HG03342 (cell line): ENCODE measurements at regions not wholly inside any gene's neighbourhood (a gene's known extent, or its start where the extent isn't known, plus 50 kb on each side); places are given as distances from the start of the nearest gene placed in this dataset.
"Not testable (repeated sequence)": the region's sequence is repeated elsewhere in the genome, so short reads cannot be mapped to it uniquely, and the experiment has no call there.

Source experiments
- ATAC-seq: cut with Tn5 transposase; IDR thresholded peaks from one replicate; pipeline ENCODE4 v1.9.1; 2021; ENCODE audit warnings: mild to moderate bottlenecking, moderate library complexity; ENCODE audit not compliant: unreplicated experiment

DNA sequence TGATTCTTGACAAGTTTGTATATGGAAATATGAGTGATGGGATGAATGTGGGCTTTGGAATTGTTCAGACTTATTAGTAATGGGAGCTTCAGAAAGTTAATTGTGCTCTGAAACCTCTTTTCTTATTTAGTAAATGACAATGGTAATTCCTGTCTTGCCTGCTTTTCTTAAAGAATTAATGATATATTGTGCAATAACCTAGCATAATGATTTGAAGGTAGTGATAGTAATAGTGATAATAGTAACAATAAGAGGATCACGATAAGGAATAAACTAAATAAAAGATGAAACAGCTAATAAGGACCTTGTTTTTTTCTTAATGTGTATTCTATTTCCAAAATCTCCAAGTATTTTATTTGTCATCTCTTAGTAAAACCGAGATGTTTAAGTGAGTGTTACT lies 245.0 kb upstream of the CPHXL start:
- no peak for ATAC-seq

DNA sequence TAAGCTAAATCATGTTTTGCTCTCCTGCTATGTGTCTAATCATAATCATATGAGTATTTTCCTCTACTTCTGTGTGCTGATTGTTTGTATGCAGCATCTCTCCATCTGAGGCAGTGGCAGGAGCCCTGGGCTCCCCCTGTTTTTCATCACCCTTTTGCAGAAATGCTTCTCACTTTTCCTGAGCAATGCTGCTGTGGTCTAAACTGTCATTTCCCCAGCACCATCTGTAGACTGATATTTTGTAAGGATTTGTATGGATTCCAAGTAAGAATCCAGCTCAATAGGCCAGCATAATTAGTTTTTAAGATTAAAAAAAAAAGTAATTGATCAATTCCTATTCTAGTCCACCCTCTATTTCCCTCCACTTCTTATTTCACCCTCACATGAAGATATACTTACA lies 257.0 kb upstream of the CPHXL start:
- ATAC-seq = no peak

DNA sequence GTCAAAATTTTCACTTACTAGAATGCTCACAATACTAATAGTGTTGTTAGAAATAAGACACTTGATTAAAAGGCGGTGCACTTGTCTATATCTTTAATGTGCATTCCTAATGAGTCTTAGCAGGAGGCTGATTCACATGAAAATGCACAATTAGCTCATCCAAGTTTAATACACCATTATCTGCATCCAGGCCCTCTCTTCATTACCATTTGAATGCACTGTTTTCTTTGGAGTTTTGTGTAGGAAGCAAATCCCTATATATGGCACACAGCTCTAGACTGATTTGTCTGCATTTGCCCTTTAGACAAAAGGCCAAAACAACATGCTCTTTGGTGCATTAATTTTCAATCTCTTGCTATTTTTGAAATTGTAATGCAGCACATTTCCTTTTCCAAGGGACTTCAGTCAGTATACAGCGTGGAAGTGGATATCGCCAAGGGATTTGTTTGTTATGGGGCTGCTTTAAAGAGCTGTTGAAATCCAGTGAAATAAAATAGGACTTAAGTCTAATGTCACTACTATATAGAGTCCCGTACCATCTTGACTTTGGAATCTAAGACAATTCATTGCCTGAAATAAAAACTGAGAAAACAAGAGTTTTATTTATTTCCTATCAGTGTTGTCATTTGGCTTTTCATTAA lies 257.6 kb upstream of the CPHXL start:
- no peak for ATAC-seq

DNA sequence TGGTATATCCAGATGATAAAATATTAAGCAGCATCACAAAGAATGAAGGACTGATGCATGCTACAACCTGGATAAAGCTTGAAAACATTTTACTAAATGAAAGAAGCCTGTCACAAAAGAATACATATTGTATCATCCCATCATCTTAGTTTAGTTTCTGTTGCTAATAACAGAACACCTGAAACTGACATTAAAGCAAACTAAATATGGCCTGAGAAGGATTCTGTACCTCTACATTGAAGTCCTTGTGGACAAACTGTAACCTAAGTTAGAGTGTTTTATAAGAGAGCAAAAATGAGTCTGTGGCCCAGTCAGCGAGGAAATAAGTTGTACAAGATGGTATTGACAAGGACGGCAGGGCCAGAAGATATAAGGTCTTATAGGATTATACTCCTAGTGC lies 261.0 kb upstream of the CPHXL start:
- no peak for ATAC-seq

DNA sequence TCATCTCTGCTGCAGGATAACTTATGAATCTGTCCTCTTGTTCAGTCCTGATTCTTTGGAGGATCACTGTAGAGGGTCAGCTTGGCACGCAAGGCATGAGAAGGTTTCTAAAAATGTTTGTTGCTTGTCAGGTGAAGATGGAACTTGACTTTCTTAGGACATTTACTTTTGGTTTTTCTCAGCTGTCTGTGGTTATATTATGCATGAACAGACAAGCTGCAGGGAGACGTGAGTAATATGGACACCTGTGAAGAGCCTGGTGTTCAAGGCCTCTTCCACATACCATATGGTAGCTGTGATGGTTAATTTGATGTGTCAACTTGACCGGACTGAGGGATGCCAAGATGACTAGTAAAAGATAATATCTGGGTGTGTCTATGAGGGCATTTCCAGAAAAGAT lies 270.2 kb upstream of the CPHXL start:
- no peak for ATAC-seq

DNA sequence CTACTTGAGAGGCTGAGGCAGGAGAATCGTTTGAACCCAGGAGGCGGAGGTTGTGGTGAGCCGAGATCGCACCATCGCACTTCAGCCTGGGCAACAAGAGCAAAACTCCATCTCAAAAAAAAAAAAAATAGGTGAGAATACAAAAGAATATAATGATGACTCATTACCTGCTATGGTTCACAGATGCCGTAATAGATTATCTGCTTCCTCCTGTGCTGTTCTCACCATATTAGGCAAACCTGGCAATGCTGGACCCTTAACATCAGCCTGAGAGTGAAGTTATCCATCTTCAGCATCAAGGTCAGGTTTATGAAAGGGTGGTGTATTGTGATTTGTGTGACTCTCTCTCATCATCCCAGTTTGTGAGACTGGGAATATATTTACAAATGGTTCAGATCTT lies 271.3 kb upstream of the CPHXL start:
- ATAC-seq = no peak

DNA sequence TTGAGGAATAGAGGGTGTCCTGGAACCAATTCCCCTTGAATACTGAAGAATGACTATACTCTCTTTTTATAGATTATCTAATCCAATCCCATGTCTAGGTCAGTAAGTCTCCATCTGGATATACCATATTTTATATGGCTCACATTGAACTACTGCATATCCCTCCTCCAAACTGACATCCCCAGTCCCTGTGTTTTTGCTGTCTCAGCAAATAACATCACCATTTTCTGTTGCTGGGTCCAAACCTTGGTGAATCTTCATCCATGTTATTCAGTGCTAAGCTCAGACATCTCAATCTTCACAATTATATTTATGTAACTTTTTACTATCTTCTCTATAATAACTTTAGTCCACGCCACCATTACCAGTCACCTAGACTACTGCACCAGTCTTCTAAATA lies 269.6 kb upstream of the CNTNAP4 start:
- ATAC-seq = no peak

DNA sequence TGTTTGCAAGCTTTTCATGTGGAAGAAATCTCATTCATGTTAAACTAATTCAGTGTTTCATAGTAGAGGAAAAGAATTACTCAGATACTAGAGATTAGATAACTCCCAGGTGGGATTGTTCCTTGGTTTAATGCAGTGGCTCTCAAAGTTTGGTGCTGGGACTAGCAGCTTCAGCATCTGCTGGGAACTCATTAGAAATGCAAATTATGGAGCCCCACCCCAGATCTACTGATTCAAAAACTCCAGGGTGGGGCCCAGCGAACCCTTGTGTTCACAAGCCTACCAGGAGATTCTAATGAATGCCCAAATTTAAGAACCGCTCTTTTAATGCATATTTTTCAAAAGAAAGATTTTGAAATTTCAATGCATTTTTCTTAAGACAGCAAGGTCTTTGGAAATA lies 253.4 kb upstream of the CNTNAP4 start:
- ATAC-seq = no peak

DNA sequence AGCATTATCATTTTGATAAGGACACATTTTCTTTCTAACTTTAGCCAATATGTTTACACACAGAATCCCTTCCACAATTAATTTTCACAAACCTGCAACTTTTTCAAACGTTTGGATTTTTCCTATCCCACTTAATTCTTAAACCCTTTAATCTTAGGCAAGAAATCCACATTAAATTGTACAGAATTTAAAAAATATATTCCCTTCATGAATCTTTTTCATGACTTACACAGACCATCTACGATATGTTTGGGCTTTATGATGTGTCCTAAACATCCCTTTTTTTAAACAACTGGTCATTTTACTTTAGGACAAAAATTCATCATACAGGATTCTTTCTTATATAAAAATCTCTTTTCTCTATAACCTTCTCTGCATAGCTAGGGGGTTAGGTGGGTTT lies 241.5 kb upstream of the CNTNAP4 start:
- no peak for ATAC-seq

DNA sequence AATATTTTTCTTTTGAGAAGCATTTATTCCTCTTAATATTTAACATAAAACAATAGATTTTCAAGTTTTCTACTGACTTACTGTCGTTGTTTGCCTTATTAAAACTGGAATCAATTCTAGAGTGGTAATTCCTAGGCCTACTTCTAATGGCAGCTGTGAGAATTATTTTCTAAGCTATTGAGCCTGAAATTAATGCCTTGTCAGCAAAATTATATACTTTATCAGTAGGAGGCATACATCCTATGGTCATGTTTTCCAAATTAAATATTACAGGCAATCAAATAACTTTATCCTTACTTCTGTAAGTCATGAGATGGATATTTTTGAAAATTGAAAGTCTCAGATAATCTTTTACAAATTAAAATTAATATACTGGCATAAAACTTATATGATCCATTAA lies 239.1 kb upstream of the CNTNAP4 start:
- ATAC-seq = no peak

DNA sequence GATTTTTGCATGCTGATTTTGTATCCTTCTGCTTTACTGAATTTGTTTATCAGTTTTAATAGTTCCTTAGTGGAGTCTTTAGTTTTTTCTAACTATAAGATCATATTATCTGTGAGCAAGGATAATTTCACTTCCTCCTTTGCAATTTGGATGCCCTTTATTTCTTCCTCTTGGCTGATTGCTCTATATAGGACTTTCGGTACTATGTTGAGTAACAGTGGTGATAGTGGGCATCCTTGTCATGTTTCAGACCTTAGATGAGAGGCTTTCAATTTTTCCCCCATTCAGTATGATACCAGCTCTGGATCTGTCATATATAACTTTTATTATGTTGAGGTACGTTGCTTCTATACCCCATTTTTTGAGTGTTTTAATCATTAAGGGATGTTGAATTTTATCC lies 224.5 kb upstream of the CNTNAP4 start:
- ATAC-seq = no peak

DNA sequence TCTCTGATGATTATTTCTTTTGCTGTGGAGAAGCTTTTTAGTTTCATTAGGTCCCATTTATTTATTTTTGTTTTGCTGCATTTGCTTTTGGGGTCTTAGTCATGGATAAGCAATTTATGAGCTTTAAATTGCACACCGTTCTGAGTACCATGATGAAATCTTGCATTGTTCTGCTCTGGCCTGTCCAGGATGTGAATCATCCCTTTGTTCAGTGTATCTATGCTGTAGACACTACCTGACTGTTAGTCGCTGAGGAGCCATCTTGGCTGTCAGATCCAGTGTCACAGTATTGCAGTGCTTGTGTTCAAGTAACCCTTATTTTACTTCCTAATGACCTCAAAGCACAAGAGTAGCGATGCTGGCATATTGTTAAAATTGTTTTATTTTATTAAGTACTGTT lies 218.0 kb upstream of the CNTNAP4 start:
- no peak for ATAC-seq

DNA sequence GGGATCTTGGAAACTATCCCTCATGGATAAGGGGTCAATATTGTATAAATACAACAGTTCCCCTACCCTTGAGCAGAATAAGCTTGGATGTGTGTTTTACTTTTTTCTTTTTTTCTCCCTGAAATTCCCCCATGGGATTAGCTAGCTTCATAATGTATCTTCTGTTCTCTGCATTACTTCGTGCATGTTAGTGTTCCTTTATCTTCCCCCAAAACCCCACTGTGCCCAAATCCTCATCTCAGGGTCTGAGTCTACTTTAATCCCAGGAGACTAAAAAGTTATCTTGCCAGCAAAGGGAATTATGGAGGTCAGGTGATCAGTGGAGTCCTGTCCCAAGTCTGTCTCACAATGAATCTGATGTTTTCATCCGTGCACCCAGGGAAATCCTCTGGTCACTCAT lies 217.5 kb upstream of the CNTNAP4 start:
- ATAC-seq = no peak

DNA sequence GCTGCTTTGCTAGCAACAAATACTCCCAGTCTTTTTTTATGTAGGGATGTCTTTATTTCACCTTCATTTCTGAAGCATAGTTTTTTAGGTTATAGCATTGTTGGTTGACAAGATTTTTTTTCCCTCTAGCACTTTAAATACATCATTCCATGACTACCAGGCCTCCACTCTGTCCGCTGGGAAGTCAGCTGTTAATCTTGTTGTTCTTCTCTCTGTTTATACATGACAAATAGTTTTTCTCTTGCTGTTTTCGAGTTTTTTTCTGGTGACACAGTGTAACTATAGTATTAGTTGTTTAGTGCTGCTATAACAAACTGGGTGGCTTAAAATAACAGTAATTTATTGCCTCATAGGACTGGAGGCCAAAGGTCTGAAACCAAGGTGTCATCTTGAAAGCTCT lies 205.5 kb upstream of the CNTNAP4 start:
- ATAC-seq = no peak

DNA sequence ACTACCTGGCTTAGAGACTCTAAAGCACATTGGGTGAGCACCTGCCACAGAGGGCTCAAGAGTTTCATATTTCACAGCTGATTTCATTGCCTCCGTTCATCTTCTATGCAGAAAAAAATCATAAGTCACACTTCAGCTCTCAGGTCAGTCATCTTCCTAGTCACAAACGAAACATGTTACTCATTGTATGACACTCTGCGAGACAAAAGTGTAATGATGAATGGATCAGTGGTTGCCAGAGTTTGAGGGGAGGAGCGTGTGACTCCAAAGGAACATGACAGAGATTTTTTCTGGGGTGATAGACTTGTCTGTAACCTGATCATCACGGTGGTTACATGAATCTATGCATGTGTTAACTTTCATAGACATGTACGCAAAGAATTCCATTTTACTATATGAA lies 195.2 kb upstream of the CNTNAP4 start:
- no peak for ATAC-seq

DNA sequence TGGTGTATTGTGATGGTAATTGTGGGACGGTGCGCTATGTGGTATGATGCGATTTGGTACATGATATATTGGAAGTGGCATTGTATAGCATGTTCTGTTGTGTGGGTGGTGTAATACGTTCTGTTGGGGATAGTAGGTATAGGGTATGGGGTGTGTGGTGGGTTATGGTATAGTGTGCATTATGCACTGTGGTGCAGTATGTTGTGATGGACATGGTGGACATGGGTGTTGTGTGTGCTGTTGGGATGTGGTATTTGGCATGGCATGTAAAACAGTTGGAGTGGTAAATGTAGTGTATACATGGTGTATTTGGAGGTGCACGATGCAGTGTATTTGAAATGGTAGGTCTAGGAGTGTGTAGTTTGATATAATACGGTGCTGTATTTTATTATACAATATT lies 170.6 kb upstream of the CNTNAP4 start:
- ATAC-seq = no peak

DNA sequence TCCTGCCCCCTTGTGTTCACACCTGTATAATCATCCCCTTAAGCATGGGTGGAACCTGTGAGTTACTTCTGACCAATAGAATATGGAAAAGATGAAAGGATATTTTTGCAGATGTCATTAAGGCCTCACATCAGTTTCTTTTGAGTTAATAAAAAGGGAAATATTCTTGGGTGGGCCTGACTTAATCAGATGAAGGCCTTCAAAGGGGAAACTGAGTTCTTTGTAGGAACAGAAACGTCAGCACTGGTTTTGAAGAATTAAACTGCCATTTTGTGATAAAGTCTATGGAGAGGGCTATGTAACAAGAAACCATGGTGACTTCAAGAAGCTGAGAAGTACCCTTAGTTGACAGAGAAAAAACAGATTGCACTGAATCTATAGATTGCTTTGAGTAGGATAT lies 168.7 kb upstream of the CNTNAP4 start:
- no peak for ATAC-seq

DNA sequence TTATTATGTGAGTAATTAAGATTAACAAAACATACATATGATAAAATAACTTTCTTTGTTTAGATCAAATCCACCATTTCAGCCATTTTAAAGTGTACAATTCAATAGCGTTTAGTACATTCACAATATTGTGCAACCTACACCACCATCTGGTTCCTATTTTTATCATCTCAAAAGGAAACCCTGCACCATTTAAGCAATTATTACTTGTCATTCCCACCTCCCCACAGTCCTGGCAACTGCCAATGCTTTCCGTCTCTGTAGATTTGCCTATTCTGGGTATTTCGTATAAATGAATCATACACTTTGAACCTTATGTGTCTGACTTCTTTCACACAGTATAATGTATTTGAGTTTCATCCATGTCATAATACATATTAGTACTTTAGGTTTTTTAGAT lies 162.5 kb upstream of the CNTNAP4 start:
- no peak for ATAC-seq

DNA sequence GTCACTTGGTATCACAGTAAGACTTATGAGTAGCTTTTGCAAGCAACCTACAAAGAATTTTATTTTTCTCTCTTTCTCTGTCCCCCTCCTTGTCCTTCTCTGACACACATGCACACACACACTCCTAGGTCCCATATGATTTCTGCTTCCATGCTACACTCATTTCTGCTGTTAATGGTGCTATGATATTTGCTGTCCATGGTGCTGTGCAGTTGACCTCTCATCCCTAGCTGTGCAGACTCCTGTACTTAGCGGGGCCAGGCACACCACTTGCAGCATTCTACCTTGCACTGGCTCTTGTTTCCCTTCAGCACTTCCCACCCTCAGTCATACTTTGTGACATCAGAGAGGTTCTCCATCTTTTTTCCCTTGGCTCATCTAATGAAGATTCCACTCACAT lies 158.9 kb upstream of the CNTNAP4 start:
- ATAC-seq = no peak

DNA sequence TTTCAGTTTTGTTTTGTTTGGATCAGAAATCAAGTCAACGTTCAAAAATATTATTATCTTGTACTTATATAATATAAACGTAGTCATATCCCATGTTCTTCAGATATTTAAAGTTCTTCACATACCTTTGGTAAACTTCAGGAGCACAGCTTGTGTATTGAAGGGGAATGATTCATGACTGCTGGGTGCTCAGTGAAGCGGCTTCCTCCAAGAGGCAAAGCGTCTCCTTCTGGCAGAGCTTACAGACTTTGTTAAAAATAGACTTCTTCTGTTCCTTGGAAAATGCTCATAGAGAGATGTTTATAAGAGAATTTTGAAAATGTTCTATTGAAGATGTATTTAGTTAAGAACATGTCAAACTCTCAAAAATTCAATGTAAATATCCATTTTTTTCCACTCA lies 155.6 kb upstream of the CNTNAP4 start:
- ATAC-seq = no peak

DNA sequence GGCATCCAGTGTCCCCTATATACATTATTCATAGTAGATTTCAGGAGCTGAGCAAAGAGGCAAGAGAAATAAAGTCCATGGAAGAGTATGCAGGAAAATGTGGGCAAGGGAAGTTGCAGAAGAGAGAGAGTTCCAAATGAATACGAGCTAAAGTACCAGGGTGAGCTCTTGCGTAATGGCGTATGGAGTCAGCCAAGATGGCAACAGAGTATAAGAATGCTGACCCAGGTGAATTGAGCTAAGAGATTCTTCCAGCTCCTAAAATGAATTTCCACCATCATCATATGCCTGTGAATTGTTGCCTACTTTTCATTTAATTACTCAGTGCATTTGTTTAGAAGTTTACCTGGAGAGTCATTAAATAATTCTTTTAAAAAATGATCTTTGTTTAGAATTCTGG lies 153.2 kb upstream of the CNTNAP4 start:
- no peak for ATAC-seq

DNA sequence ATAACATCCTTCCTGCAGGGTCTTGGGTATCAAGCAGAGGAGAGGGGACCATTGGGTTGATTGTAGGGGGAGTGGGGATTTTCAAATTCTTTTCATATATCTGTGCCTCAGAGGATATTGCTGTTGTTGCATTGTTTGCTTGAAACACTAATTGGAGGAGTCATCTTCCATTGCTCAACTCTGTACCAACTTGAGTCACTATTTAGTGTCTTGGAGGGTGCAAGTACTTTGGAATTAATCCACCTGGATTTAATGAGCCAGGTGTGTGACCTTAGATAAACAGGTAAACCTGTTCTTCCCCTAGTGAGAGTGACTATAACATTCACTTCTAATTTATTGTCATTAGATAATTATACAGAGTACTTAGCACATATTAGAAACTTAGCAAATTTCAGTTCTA lies 151.3 kb upstream of the CNTNAP4 start:
- no peak for ATAC-seq

DNA sequence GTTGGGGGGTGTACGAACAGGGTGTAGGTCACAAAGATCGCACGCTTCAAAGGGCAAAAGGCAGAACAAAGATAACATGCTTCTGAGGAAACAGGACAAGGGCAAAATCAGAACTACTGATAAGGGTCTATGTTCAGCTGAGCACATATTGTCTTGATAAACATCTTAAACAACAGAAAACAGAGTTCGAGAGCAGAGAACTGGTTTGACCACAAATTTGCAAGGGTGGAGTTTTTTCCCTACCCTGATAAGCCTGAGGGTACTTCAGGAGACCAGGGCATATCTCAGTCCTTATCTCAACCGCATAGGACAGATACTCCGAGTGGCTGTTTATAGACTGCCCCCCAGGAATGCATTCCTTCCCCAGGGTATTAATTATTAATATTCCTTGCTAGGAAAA lies 139.1 kb upstream of the CNTNAP4 start:
- not testable (repeated sequence) for ATAC-seq

DNA sequence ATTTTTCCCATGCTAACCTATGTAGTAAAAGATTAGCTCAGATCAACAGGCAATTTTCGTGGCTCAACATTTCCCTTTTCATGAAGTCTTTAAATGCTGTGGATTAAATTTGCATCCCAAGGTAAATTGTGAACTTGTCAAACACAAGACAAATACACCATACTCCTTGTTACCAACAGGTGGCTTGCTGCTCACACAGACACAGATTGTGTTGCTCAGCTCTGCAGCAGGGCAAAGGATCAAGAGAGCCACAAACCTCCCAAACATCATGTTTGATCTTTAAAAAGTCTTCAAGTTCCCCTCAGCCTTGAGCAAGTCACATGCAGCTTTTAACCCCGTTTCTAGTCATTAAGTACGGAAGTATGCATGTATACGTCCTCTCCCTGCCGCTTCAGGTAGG lies 119.6 kb upstream of the CNTNAP4 start:
- ATAC-seq = no peak
